Fibroblast of skin of left quadriceps (primary cell): ENCODE measurements at regions not wholly inside any gene's neighbourhood (a gene's known extent, or its start where the extent isn't known, plus 50 kb on each side); places are given as distances from the start of the nearest gene placed in this dataset.

Experiments used
- DNase-seq, 2 experiments: peaks; one replicate each; pipeline ENCODE4 v3.0.0-alpha.2; 2013; ENCODE audit warnings: low read depth in 2 of 2

DNA sequence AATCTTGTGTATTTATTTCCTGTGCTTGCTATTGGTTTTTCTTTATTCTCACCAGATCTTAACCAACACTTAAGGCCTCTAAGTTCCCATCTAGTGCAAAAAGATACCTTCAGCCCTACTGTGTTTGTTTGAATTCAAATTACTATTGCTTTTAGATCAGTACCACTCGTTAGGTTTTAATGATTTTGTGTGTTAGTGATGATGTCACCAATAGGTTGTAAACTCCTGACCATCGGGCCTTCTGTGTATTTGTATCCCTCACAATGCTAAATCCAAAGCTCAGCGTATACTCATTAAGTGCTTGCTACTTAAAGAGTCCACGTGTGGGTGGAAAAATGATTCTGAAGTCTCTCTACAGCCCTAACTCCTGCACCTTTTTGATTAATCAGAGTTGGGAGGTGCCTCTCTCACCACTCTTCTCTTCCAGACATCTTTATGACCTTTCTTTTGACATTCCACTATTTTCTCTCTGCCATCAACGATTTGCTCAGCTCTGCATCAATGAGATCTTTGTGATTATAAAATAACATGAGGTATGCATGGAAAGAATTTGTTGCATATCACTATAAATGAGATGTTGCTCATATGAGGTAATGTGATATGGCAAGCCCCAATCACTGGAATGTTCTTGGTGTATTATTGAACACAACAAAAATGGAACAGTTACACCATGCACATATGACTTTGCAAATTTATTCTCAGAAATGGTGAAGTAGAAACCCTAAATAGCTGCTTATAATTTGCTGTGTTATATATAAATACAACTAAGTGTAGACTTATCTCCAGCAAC is 55.1 kb upstream of the LAMA2 start:
- DNase-seq, result no peak

DNA sequence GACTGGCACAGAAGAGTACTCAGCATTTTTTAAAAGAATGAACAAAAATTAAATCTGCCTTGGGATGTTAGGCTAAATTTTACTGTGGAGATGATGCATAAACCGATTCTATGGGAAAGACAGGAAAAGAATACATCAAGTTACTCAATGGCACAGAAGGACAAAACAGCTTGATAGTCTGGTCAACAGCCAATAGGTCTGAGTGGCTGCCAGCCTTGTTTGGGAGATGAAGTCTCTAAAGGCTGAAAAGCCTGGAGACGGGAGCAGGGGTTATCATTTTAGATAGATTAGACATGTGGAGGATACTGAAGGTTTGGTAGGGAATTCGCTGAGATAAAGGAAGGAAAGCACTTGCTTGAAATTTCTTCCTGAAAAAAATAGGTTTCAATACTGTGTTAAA is 56.3 kb upstream of the LAMA2 start:
- no peak for DNase-seq

DNA sequence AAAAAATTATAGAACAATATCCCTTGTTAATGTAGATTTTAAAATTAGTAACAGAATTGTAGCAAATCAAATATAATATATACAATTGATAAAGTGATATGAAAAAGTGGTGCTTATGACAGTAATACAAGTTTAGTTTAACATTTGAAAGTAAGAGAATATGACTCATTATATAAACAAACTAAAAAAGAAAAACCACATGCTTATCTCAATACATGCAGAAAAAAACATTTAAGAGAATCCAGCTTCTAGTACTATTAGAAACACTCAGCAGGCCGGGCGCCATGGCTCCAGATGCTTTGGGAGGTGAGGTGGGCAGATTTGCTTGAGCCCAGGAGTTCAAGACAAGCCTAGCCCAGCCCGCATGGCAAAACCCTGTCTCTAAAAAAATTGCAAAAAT is 60.7 kb upstream of the LAMA2 start:
- no peak for DNase-seq

DNA sequence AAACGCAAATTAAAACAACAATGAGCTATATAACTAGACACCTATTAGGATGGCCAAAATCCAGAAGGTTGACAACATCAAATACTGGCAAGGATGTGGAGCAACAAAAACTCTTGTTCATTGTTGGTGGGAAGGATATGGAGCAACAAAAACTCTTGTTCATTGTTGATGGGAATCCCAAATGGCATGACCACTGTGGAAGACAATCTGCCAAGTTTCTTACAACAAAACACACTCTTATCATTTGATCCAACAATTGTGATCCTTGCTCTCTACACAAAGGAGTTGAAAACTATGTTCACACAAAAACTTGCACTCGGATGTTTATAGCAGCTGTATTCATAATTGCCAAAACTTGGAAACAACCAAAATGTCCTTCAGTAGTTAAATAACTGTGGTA is 61.8 kb upstream of the LAMA2 start:
- no peak for DNase-seq

DNA sequence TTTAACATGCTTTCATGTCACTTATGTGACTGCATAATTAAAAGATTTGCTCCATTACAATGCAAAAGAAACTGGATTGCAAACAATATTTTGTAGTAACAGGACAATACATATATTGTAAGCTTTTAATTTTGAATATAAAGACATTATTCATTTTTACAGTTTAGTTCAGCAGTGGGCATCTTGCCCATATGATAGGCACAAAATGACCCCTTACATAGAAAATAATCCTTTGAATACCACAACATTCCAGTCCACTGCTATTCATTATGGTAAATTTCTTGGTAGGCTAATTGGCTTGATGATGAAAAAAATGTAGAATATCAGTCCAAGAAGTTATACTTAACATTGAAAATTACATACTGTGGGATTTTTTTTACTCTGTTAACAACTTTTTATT is 74.1 kb upstream of the LAMA2 start:
- no peak for DNase-seq

DNA sequence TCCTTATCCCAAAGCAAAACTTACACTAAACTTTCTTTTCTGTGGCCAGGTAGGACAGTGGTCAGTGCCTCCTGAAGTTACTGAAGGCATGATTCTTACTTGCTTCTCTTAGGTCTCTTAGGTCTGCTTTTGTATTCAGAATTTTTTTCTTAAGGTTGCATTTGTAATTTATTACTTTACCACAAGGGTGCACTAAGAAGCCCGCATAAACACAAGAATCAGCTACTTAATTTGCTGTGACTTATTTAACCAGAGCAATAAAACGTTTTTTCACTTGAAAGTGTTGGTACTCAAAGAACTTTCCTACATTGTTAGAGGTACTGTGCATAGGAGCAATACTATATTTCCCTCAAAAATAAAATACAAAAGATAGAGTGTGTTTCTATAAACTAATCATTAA is 75.4 kb upstream of the LAMA2 start:
- DNase-seq, result peak; percentile 12 to 28

DNA sequence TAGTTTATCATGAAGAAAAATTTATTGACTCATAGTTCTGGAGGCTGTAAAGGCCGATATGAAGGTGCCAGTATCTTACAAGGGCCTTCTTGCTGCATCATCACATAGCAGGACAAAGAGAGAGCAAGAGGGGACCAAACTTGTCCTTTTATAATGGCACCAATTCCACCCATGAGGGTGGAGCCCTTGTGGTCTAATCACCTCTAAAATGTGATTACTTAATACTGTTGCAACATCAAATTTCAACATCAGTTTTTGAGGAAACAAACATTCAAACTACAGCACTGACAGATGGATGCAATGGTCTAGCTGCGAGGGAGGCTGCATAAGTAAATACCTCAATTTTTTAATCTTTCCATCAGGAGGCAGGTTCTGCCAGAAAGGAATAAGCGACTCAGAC is 76.7 kb upstream of the LAMA2 start:
- no peak for DNase-seq

DNA sequence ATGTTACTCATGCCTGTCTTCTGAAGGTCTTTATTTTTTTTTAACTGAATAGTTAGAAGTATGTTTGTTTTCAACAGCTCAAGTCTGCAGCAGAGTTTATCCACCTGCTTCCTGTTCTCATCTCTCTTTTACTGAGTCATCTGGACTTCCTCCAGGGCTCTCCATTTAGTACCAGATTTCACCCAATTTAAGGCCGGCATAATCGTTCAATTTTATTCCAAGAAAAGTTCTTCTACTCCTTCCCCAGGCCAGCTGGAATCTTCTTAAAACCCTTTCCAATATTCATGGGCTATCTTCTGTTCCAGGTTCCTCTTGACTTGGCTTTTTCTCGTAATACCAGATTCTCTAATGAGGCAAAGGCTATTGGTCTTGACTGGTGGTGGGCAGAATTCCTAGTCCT is 79.0 kb upstream of the LAMA2 start:
- peak in 1 of 2 experiments; percentile 4 for DNase-seq

DNA sequence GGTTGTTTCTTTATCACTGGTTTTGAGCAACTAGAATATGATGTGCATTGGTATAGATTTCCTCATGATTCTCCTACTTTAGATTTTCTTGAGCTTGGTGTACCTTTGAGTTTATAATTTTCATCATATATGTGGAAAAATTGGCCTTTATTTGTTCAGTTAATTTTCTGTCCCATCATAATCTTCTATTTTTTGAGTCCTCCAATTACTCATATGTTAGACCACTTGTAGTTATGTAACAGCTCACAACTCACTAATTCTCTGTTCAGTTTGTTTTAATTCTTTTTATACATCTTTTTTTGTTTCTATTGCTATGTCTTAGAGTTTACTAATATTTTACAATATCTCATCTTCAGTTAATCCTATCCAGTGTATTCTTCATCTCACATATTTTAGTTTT is 81.3 kb upstream of the LAMA2 start:
- no peak for DNase-seq

DNA sequence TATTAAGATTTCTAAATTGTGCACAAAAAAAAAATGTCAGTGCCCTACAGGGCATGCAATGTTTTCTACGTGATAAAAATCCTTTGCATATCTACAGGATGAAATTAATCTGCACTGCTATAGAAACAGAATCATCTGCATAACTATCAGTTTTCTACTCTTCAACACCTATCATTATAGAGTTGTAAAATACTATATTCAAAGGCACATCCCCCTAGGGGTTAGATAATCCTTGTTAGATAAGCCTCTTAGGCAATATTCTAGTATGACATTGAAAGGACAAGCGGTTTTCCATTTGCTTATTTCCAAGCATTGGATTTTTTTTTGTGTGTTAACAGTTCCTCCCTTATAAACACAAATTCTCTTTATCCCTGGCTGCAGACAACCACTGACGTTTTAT is 98.7 kb upstream of the LAMA2 start:
- DNase-seq, result no peak

DNA sequence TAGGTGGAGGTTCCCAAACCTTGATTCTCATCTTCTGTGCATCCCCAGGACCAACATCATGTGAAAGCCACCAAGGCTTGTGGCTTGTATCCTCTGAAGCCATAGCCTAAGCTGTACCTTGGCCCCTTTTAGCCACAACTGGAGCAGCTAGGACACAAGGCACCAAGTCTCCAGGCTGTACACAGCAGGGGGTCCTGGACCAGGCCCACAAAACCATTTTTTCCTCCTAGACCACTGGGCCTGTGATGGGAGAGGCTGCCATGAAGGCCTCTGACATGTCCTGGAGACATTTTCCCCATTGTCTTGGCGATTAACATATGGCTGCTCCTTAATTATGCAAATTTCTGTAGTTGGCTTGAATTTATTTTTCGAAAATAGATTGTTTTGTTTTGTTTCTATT is 114.8 kb upstream of the LAMA2 start:
- no peak for DNase-seq

DNA sequence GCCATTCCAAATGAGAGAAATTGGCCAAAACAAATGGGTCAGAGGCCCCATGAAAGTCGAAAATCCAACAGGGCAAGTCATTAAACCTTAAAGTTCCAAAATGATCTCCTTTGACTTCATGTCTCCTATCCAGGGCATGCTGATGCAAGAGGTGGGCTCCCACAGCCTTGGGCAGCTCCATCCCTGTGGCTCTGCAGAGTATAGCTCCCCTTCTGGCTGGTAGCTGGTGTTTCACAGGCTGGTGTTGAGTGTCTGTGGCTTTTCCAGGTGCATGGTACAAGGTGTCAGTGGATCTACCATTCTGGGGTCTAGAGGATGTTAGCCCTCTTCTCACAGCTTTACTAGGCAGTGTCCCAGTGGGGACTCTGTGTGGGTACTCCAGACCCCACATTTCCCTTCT is 115.2 kb upstream of the LAMA2 start:
- no peak for DNase-seq

DNA sequence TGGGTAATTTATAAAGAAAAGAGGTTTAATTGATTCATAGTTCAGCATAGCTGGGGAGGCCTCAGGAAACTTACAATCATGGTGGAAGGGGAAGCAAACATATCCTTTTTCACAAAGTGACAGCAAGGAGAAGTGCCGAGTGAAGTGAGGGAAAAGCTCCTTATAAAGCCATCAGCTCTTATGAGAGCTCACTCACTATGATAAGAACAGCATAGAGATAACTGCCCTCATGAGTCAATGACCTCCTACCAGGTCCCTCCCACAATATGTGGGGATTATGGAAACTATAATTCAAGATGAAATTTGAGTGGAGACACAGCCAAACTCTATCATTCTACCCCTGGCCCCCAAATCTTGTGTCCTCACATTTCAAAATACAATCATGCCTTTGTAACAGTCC is 115.8 kb upstream of the LAMA2 start:
- no peak for DNase-seq

DNA sequence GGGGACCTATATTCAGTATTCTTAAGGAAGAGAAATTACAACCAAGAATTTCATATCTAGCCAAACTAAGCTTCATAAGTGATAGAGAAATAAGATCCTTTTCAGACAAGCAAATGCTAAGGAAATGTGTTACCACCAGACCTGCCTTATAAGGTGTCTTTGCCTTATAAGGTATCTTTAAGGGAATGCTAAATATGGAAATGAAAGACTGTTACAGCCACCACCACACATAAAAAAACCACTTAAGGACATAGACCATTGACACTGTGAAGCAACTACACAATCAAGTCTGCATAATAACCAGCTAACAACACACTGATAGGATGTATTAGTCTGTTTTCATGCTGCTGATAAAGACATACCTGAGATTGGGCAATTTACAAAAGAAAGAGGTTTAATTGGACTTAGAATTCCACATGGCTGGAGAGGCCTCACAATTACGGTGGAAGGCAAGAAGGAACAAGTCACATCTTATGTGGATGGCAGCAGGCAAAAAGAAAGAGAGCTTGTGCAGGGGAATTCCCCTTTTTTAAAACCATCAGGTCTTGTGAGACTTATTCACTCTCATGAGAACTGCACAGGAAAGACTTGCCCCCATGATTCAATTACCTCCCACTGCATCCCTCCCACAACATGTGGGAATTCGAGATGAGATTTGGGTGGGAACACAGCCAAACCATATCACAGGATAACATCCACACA is 119.2 kb upstream of the LAMA2 start:
- DNase-seq, result no peak

DNA sequence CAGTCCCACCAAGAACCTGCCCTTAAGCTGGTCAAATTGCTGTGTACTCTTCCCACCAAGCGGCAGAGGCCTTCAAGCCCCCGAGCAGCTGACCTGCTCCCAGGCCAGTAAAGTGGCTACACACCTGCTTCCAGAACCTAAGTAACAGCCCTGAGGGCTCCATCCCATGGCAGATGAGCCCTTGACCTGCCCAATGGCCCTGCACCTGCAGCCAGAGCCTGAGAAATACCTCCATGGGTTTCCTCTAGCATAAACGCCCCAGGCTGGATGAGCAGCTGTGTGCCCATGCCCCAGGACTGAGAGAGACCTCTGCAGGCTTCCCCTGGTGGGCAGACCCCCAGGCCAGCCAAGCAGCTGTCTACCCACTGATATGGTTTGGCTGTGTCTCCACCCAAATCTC is 123.0 kb upstream of the LAMA2 start:
- DNase-seq, result no peak

DNA sequence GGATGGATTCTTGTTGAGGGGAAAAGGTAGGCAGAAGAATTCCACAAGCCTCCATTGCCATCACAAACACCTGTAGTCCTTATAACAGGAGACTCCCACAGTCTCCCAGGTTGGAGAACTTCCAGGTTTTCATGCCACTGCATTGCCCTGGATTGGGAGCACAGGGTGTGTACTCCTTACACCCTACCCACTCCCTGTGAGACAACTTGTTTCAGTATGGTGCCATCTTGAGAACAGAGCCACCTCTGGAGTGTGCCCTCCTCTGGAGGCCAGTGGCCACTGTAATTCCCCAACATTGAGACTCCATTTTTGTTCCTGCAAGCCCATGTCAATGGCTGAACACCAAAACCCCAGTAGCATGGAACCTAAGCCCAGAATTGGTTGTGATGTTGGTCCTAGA is 123.5 kb upstream of the LAMA2 start:
- no peak for DNase-seq

DNA sequence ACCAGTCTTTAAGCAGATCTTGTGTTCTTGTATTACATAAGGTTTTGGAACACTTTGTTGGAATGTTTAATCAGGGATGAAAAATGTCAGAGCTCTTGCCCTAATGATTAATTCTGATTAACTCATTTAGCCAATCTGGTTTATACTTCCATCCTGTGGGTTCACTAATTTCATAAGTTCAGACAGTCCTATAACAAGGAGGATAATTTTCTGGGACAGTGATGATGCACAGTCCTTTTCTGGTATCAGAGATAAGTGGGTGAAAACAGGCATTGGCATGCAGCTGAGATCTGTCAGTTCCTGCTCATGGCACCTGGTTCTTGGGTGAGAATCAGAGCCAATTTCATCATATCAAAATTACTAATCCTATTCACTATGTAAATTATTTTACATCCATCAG is 125.0 kb upstream of the LAMA2 start:
- DNase-seq, result no peak

DNA sequence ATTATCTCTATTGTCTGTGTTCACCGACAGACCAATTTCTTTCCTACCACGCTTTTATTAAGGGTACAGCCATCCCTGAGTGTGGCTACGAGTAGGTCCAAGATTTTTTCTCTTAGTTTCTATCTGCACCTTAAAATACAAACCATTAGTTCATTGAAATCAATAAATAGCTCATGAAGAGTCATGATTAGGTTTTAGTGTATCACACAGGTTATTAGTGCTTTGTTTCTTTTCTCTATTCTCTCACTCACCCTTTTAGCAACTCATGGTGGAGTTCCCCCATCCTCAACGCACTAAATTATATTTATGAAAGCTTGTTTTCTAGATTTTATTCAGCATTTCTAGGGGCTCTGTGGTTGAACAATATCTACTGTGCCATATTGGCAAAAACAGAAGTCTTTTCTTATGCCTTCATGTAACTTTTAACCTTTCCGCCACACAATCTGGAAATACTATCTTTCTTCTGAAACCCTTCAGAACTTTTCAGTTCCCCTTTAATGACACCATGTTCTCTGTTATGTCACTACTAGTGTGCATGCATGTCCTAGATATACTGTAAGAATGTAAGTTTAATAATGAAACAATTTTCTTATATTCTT is 128.2 kb upstream of the LAMA2 start:
- DNase-seq, result no peak

DNA sequence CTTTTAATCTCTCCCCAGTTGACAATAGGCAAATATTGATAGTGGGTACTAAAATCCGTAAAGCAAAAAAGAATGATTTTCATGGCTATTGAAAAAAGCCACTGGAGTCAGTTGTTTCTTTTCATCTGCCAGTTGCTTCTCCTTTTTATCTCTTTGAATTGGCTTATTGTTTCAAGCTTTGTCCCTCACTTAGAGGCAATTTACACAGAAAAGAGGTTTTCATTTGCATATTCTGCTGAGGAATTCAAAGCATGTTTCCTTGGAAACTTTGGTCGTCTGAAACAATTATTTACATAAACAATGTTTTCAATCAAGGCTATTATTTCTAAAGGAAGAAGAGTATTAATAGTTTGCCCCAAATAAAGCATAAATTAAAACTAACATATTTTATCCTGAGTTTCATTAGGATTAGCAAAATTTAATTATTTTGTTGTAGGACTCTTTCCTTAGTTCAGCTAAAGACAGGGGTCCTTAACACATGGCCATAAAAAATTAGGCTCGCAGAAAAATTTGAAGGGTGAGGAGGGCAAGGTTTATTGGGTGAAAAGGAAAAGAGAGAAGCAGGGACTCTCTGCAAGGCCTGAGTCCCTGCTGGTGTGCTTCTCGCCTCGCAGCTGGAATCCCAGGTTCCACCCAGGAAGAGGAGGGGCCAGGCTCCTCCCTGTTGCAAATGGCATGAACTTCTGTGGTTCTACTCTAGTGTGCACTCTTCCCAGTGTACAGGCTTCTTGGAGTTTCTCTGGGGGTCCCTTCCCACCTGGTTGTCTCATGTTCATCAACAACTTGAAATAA is 138.8 kb upstream of the LAMA2 start:
- DNase-seq, result no peak

DNA sequence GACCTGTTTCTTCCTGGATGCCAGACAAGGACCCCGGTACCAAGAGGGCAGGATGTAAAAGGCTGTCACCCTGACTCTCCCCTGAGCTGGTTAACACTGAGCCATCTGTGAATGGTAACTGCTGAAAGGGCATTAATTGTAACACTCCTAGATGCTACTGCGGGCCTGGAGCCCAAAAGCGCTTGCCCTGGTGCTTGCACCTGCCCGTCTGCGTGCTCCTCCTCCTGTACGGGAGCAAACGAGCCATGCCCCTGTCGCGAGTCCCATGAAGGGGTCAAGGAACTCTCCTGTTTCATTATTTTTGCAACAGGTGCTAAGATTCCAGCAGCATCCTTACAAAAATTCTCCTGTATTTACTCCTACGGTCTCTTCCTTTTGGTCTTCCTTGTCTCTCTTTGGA is 140.0 kb upstream of the LAMA2 start:
- DNase-seq, result no peak

DNA sequence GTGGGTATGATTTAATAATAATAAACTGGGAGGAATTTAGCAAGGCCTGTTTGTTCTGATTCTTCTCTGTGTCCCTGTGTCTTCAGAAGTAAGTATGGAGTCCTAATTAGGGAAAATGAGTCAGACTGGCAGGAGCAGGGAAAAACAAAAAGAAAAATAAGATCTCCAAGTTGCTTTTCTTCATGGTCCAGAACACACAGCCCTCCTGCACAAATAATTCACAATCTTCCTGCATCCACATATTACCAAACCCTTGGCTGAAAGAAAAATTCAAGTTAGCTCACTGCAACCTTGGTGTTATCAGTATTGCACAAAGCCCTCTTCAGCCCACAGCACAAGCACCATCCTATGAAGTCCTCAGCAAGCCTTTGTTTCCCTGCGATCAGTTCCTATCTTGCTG is 142.0 kb upstream of the LAMA2 start:
- DNase-seq, result no peak

DNA sequence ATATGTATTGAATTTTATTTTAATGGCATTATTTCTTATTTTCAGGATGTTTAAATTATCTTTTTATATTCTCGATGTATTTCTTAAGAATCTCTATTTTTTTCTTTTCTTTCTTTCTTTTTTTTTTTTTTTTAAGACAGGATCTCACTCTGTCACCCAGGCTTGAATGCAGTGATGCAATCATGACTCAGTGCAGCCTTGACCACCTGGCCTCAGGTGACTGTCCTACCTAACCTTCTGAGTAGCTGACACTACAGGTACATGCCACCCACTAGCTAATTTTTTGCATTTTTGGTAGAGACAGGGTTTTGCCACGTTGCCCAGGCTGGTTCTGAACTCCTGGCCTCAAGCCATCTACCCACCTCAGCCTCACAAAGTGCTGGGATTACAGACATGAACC is 143.8 kb upstream of the LAMA2 start:
- no peak for DNase-seq
